Cardiac muscle cell (in vitro differentiated cells and primary cell): ENCODE measurements at regions not wholly inside any gene's neighbourhood (a gene's known extent, or its start where the extent isn't known, plus 50 kb on each side); places are given as distances from the start of the nearest gene placed in this dataset.

Experiments used
- DNase-seq, 2 donors: peaks; one replicate each; pipeline versions ENCODE4 v3.0.0 to v3.0.0-alpha.2; 2010 to 2017; ENCODE audit warnings: low read depth in 1 of 2, low spot score in 1 of 2
- H3K27ac ChIP-seq: fragments of 200-600 bp; sonication (generic); 2 replicates; pipeline ENCODE4 v1.5.1; 2016
- H3K27me3 ChIP-seq: fragments of 200-600 bp; sonication (generic); 2 replicates; pipeline ENCODE4 v1.6.0; 2016; ENCODE audit warnings: control low read depth
- H3K36me3 ChIP-seq: fragments of 200-600 bp; sonication (generic); 2 replicates; pipeline ENCODE4 v1.5.1; 2016; ENCODE audit warnings: control low read depth
- H3K4me1 ChIP-seq: fragments of 200-600 bp; sonication (generic); 2 replicates; pipeline ENCODE4 v1.8.1; 2017; ENCODE audit warnings: low read depth, mild to moderate bottlenecking, mixed run types
- H3K4me3 ChIP-seq: fragments of 200-600 bp; sonication (generic); 2 replicates; pipeline ENCODE4 v1.5.1; 2016; ENCODE audit warnings: mild to moderate bottlenecking
- H3K9me3 ChIP-seq: fragments of 200-600 bp; sonication (generic); 2 replicates; pipeline ENCODE4 v1.5.1; 2017; ENCODE audit warnings: low read depth, mild to moderate bottlenecking, control low read depth
- TF ChIP-seq, protein P1 (sequence below): IDR thresholded peaks from 2 replicates; pipeline ENCODE4 v1.5.1; 2012; ENCODE audit warnings: low read depth, mild to moderate bottlenecking, low read length

DNA sequence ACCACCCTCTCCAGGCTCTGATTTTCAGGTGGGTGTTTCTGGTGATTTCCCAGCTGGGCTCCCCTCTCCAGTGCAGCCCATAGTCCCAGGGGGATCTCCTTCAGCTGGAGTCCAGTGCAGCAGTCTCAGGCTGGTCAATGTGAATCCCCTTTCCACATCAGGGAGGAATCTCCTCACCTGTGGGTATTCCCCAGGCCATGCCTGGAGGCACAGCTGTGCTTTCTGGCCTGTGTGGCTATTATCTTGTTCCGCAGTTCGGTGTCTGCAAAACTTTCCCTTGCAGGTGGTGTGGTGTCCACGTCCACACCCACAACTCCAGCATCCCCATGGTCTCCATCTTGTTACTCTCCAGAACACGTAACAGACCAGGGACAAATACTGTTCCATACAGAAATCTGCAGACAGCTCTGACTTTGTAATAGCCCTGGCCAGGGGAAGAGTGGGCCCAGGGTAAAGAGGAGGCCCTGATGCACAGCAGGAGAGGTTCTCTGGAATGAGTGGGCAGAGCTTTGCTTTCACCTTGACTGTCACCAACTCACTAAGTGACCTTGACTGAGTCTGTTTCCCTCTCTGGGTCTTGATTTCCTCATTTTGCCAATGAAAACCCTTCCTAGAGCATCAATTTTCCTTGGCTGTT, 183.2 kb downstream of the CSNK2A3 start:
- Histone ChIP-seq H3K4me1 (peaks cover 5% of the 10 kb centered on the region), H3K27ac (no peak overlapping the region), H3K9me3 (no peaks in the 10 kb centered on the region), H3K36me3 (no peaks in the 10 kb centered on the region), H3K4me3 (no peak overlapping the region), H3K27me3 (no peaks in the 10 kb centered on the region)
- TF ChIP-seq, protein P1, sequence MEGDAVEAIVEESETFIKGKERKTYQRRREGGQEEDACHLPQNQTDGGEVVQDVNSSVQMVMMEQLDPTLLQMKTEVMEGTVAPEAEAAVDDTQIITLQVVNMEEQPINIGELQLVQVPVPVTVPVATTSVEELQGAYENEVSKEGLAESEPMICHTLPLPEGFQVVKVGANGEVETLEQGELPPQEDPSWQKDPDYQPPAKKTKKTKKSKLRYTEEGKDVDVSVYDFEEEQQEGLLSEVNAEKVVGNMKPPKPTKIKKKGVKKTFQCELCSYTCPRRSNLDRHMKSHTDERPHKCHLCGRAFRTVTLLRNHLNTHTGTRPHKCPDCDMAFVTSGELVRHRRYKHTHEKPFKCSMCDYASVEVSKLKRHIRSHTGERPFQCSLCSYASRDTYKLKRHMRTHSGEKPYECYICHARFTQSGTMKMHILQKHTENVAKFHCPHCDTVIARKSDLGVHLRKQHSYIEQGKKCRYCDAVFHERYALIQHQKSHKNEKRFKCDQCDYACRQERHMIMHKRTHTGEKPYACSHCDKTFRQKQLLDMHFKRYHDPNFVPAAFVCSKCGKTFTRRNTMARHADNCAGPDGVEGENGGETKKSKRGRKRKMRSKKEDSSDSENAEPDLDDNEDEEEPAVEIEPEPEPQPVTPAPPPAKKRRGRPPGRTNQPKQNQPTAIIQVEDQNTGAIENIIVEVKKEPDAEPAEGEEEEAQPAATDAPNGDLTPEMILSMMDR, result no peak
- no peak for DNase-seq

DNA sequence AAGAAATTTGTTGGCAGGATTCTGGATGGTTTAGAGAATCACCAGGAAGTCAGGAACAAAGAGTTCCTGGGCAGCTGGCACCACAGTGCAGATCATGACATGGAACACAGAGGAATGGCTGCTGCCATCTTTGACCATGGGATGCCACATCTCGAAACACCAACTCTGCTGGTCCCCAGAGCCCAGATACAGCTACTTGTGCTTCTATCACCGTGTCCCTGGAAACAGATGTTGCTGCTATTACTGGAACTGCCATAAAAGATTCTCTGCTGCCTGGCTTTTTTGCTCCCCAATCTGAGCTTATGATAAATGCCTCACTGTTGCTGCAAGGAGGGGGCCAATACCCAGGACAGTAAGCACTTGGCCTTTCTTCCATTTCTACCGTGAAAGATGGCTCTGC, 185.2 kb downstream of the CSNK2A3 start:
- no peak overlapping the region for H3K27ac ChIP-seq
- no peaks in the 10 kb centered on the region for H3K9me3 ChIP-seq
- TF ChIP-seq, protein P1, result no peak
- no peak overlapping the region for H3K4me3 ChIP-seq
- DNase-seq, result no peak
- no peaks in the 10 kb centered on the region for H3K27me3 ChIP-seq
- H3K36me3 ChIP-seq, result no peaks in the 10 kb centered on the region
- peaks cover 5% of the 10 kb centered on the region for H3K4me1 ChIP-seq

DNA sequence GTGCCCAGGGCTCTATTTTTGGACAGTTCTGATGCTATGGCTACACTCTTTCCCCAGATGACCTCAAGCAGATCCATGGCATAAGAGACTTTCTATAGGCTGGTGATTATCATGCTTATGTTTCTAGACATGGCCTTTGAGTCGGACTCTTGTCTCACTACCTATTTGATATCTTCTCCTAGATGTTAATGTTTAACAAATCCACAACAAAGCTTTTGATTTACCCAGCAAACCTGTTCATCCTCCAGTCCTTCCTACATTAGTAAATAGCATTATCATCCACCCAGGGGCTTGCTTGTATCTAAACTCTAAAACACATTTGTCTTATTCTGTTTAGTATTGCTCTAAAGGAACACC, 188.7 kb downstream of the CSNK2A3 start:
- TF ChIP-seq, protein P1, result no peak

DNA sequence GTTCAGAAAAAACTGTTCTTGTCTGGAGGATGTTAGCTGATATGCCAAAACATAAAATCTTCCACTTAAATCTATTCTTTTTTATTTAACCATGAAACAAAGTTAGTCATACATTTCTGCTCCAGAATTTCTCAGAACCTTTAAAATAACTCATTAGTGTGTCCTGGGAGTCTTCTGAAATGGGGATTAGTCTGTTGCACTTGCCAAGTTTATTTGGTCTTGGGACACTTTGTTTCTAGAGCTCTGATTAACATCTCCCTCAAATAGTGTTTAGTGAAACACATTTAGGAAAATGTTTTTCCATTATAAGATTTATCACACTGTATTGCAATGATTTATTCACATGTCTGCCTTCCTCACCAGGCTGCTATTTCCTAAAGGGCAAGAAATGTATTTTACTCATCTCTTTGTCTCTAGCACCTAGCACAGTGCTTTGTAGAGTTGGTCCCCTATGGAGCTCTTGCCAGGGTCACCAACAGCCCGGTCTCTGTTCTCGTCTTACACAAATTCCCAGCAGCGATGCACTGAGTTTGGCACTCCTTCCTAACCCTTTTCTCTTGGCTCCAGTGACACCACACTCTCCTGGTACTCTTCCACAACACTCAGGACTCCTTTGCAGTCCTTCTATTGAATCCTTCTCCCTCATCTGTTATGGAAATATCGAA, 189.2 kb downstream of the CSNK2A3 start:
- Histone ChIP-seq H3K4me1 (no peaks in the 10 kb centered on the region), H3K4me3 (no peak overlapping the region), H3K36me3 (no peaks in the 10 kb centered on the region), H3K27me3 (no peaks in the 10 kb centered on the region), H3K9me3 (no peaks in the 10 kb centered on the region), H3K27ac (no peak overlapping the region)
- TF ChIP-seq, protein P1, result no peak
- no peak for DNase-seq

More for the DNA sequence above, 188.7 kb downstream of the CSNK2A3 start:
- no peak overlapping the region for H3K4me3 ChIP-seq
- no peak overlapping the region for H3K27ac ChIP-seq
- no peaks in the 10 kb centered on the region for H3K36me3 ChIP-seq
- no peaks in the 10 kb centered on the region for H3K4me1 ChIP-seq
- DNase-seq, result no peak
- H3K9me3 ChIP-seq, result no peaks in the 10 kb centered on the region
- no peaks in the 10 kb centered on the region for H3K27me3 ChIP-seq

DNA sequence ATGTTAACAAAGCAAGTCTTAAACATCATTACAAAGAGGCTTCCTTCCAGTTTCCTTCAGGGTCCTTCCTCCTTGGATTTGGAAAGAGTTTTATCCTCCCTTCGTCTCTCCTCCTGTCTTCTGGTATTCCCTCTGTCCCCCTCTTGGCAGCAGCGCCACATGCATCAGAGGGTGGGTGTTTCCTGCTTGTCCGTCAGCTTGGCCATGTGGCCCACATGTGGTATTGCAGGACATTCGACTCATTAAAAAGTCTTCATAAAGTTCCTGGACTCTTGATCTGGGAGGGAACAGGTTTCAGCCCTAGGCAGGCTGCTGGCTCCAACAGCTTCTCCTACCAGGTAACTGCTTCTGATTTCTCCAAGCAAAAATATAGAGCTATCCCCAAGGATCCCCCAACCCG, 189.8 kb downstream of the CSNK2A3 start:
- no peaks in the 10 kb centered on the region for H3K4me1 ChIP-seq
- DNase-seq, result peak in 1 of 2 donors; percentile 6
- no peak overlapping the region for H3K27ac ChIP-seq
- no peaks in the 10 kb centered on the region for H3K27me3 ChIP-seq
- H3K4me3 ChIP-seq, result no peak overlapping the region
- TF ChIP-seq, protein P1, result peak; percentile 9
- H3K9me3 ChIP-seq, result no peaks in the 10 kb centered on the region
- no peaks in the 10 kb centered on the region for H3K36me3 ChIP-seq
